Calu3 (cell line): ENCODE measurements at regions not wholly inside any gene's neighbourhood (a gene's known extent, or its start where the extent isn't known, plus 50 kb on each side); places are given as distances from the start of the nearest gene placed in this dataset.

Source experiments
- BruUV-seq: library from RNA; stranded (reverse); fragments of 400-500 nt; replicated peaks from 2 replicates; lab custom pipeline; 2021; lab: Mats Ljungman, UMichigan
- CTCF ChIA-PET: fragments of 300-600 bp; sonication (Branson Sonifier 250); formaldehyde crosslinking; loops from one replicate; lab custom pipeline; 2022; ENCODE audit warnings: antibody characterized with exemption; lab: Charles Lee
- DNase-seq: peaks from one replicate; pipeline ENCODE4 v3.0.0; 2022
- H3K27ac Mint-ChIP-seq: one replicate; pipeline ENCODE4 v1.8.0; 2022; ENCODE audit warnings: mixed read lengths; ENCODE audit not compliant: unreplicated experiment
- H3K27me3 Mint-ChIP-seq: one replicate; pipeline ENCODE4 v1.8.0; 2022; ENCODE audit warnings: mixed read lengths; ENCODE audit not compliant: unreplicated experiment
- H3K36me3 Mint-ChIP-seq: one replicate; pipeline ENCODE4 v1.8.0; 2022; ENCODE audit warnings: mild to moderate bottlenecking, moderate library complexity, mixed read lengths; ENCODE audit not compliant: insufficient read depth, unreplicated experiment
- H3K4me1 Mint-ChIP-seq: one replicate; pipeline ENCODE4 v1.8.0; 2022; ENCODE audit warnings: mild to moderate bottlenecking, low read depth, mixed read lengths; ENCODE audit not compliant: unreplicated experiment
- H3K4me3 Mint-ChIP-seq: one replicate; pipeline ENCODE4 v1.8.0; 2022; ENCODE audit warnings: mild to moderate bottlenecking, low read depth, moderate library complexity, mixed read lengths; ENCODE audit not compliant: unreplicated experiment
- H3K9me3 Mint-ChIP-seq: one replicate; pipeline ENCODE4 v1.8.0; 2022; ENCODE audit warnings: low read depth, mixed read lengths; ENCODE audit not compliant: unreplicated experiment
- CTCF ChIP-seq: fragments of 200-600 bp; IDR thresholded peaks from one replicate; pipeline ENCODE4 v1.8.0; 2022; ENCODE audit warnings: antibody characterized with exemption; ENCODE audit not compliant: unreplicated experiment
- intact Hi-C: fragments of 100-400 bp; cut with micrococcal nuclease; formaldehyde crosslinking; loops from one replicate; pipeline ENCODE4 v1.10.0; 2022; ENCODE audit not compliant: unreplicated experiment

GRCh38 chr13:105464249-105464648 is 1071.2 kb downstream of the EFNB2 start:
- Mint-ChIP-seq H3K36me3 (no peaks in the 10 kb centered on the region), H3K4me3 (no peak overlapping the region), H3K27ac (no peak overlapping the region), H3K27me3 (no peaks in the 10 kb centered on the region), H3K4me1 (no peaks in the 10 kb centered on the region), H3K9me3 (no peaks in the 10 kb centered on the region)
- CTCF ChIA-PET: no interaction called here
- DNase-seq: no peak
- intact Hi-C loops: no loop called here
- no TSS peak for BruUV-seq
- TF ChIP-seq CTCF: no peak

- no peak for TF ChIP-seq CTCF
- no TSS peak for BruUV-seq
- intact Hi-C loops: no loop called here
- Mint-ChIP-seq H3K4me1 (no peaks in the 10 kb centered on the region), H3K27me3 (no peaks in the 10 kb centered on the region), H3K27ac (no peak overlapping the region), H3K4me3 (no peak overlapping the region), H3K36me3 (no peaks in the 10 kb centered on the region), H3K9me3 (no peaks in the 10 kb centered on the region)
- CTCF ChIA-PET: no interaction called here
- no peak for DNase-seq
Observed at GRCh38 chr13:105463011-105463501, 1072.4 kb downstream of the EFNB2 start.

GRCh38 chr13:105462098-105462497 is 1073.4 kb downstream of the EFNB2 start:
- Mint-ChIP-seq H3K36me3 (no peaks in the 10 kb centered on the region), H3K9me3 (no peaks in the 10 kb centered on the region), H3K27me3 (no peaks in the 10 kb centered on the region), H3K27ac (no peak overlapping the region), H3K4me3 (no peak overlapping the region), H3K4me1 (no peaks in the 10 kb centered on the region)
- no peak for TF ChIP-seq CTCF
- BruUV-seq: no TSS peak
- CTCF ChIA-PET: no interaction called here
- DNase-seq: no peak
- intact Hi-C loops: no loop called here

GRCh38 chr13:105452895-105453294 is 1082.6 kb downstream of the EFNB2 start:
- H3K4me1 Mint-ChIP-seq: no peaks in the 10 kb centered on the region
- no peak for DNase-seq
- TF ChIP-seq CTCF: no peak
- H3K4me3 Mint-ChIP-seq: no peak overlapping the region
- H3K27ac Mint-ChIP-seq: no peak overlapping the region
- BruUV-seq: no TSS peak
- H3K27me3 Mint-ChIP-seq: no peaks in the 10 kb centered on the region
- intact Hi-C loops: no loop called here
- no peaks in the 10 kb centered on the region for H3K36me3 Mint-ChIP-seq
- no peaks in the 10 kb centered on the region for H3K9me3 Mint-ChIP-seq
- CTCF ChIA-PET: interaction anchor here (0.6 kb wide), 1 partner anchor 244 kb away, joined by 4 read pairs; no protein-coding TSS in a partner anchor
